DND-41 (cell line): ENCODE measurements at regions not wholly inside any gene's neighbourhood (a gene's known extent, or its start where the extent isn't known, plus 50 kb on each side); places are given as distances from the start of the nearest gene placed in this dataset.
"Not testable (repeated sequence)": the region's sequence is repeated elsewhere in the genome, so short reads cannot be mapped to it uniquely, and the experiment has no call there.

Experiments used
- ATAC-seq: fragments of 200-7000 bp; cut with Tn5 transposase; 3 replicates; pipeline ENCODE4 v1.9.1; 2021; ENCODE audit warnings: low read depth; ENCODE audit not compliant: insufficient read depth
- DNase-seq: peaks from one replicate; pipeline ENCODE4 v3.0.0-alpha.2; 2020
- H2AFZ ChIP-seq: 2 replicates; pipeline ENCODE4 v1.6.0; 2012; ENCODE audit warnings: low read depth, low read length
- H3K27ac ChIP-seq: 2 replicates; pipeline ENCODE4 v1.5.1; 2012; ENCODE audit warnings: low read length, inconsistent platforms
- H3K27me3 ChIP-seq: fragments of 200-600 bp; sonication (generic); 2 replicates; pipeline ENCODE4 v1.6.0; 2012; ENCODE audit warnings: low read length, mild to moderate bottlenecking, inconsistent platforms; ENCODE audit not compliant: insufficient read depth, poor library complexity
- H3K36me3 ChIP-seq: 2 replicates; pipeline ENCODE4 v1.5.1; 2012; ENCODE audit warnings: low read length, inconsistent platforms; ENCODE audit not compliant: insufficient read depth
- H3K4me1 ChIP-seq: 2 replicates; pipeline ENCODE4 v1.5.1; 2012; ENCODE audit warnings: mild to moderate bottlenecking, low read length; ENCODE audit not compliant: insufficient read depth
- H3K4me2 ChIP-seq: 2 replicates; pipeline ENCODE4 v1.6.0; 2012; ENCODE audit warnings: mild to moderate bottlenecking, moderate library complexity, low read length, inconsistent platforms; ENCODE audit not compliant: insufficient read depth
- H3K4me3 ChIP-seq, 2 experiments: fragments of 200-600 bp in 1 of 2; shearing (Covaris generic) in 1 of 2; 2 replicates each; pipeline ENCODE4 v1.5.1; 2012 to 2016; ENCODE audit warnings: inconsistent platforms in 2 of 2, low read length in 2 of 2, mild to moderate bottlenecking in 2 of 2, low read depth in 1 of 2, moderate library complexity in 1 of 2
- H3K79me2 ChIP-seq: 2 replicates; pipeline ENCODE4 v1.6.0; 2012; ENCODE audit warnings: low read length, inconsistent platforms; ENCODE audit not compliant: insufficient read depth
- H3K9ac ChIP-seq: 2 replicates; pipeline ENCODE4 v1.6.0; 2012; ENCODE audit warnings: low read depth, mild to moderate bottlenecking, inconsistent platforms, low read length, moderate library complexity
- H3K9me3 ChIP-seq: 2 replicates; pipeline ENCODE4 v1.5.1; 2012; ENCODE audit warnings: low read length, moderate library complexity, mild to moderate bottlenecking, inconsistent platforms; ENCODE audit not compliant: insufficient read depth, severe bottlenecking
- H4K20me1 ChIP-seq: 2 replicates; pipeline ENCODE4 v1.6.0; 2012; ENCODE audit warnings: low read length; ENCODE audit not compliant: insufficient read depth
- EZH2 ChIP-seq: IDR thresholded peaks from 3 replicates; pipeline ENCODE4 v1.6.1; 2012; ENCODE audit warnings: borderline replicate concordance, low read depth, mild to moderate bottlenecking, moderate library complexity, low read length, inconsistent platforms; ENCODE audit not compliant: severe bottlenecking
- TF ChIP-seq, protein P1 (sequence below): IDR thresholded peaks from 2 replicates; pipeline ENCODE4 v1.5.1; 2012; ENCODE audit warnings: borderline replicate concordance, low read length, moderate library complexity, mild to moderate bottlenecking; ENCODE audit not compliant: poor library complexity, severe bottlenecking; ENCODE audit errors: extremely low read depth

DNA sequence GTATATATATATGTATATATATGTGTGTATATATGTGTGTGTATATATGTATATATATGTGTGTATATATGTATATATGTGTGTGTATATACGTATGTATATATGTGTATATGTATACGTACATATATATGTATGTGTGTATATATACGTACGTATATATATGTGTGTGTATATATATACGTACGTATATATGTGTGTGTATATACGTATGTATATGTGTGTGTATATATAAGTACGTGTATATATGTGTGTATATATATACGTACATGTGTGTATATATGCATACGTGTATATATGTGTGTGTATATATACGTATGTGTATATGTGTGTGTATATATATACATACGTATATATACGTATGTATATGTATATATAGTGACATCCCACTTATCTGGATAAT lies 154.4 kb downstream of the CDRT15L2 start:
- ATAC-seq (no peak), DNase-seq (no peak)
- Histone ChIP-seq H3K27me3 (no peaks in the 10 kb centered on the region), H3K4me3 (no peak overlapping the region), H3K79me2 (no peaks in the 10 kb centered on the region), H3K9ac (no peak overlapping the region), H3K36me3 (no peaks in the 10 kb centered on the region), H3K9me3 (no peaks in the 10 kb centered on the region), H3K4me2 (no peak overlapping the region), H3K27ac (no peak overlapping the region), H3K4me1 (no peaks in the 10 kb centered on the region), H2AFZ (no peak overlapping the region), H4K20me1 (no peaks in the 10 kb centered on the region)
- TF ChIP-seq EZH2 = no peak
- TF ChIP-seq, protein P1, sequence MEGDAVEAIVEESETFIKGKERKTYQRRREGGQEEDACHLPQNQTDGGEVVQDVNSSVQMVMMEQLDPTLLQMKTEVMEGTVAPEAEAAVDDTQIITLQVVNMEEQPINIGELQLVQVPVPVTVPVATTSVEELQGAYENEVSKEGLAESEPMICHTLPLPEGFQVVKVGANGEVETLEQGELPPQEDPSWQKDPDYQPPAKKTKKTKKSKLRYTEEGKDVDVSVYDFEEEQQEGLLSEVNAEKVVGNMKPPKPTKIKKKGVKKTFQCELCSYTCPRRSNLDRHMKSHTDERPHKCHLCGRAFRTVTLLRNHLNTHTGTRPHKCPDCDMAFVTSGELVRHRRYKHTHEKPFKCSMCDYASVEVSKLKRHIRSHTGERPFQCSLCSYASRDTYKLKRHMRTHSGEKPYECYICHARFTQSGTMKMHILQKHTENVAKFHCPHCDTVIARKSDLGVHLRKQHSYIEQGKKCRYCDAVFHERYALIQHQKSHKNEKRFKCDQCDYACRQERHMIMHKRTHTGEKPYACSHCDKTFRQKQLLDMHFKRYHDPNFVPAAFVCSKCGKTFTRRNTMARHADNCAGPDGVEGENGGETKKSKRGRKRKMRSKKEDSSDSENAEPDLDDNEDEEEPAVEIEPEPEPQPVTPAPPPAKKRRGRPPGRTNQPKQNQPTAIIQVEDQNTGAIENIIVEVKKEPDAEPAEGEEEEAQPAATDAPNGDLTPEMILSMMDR = no peak

DNA sequence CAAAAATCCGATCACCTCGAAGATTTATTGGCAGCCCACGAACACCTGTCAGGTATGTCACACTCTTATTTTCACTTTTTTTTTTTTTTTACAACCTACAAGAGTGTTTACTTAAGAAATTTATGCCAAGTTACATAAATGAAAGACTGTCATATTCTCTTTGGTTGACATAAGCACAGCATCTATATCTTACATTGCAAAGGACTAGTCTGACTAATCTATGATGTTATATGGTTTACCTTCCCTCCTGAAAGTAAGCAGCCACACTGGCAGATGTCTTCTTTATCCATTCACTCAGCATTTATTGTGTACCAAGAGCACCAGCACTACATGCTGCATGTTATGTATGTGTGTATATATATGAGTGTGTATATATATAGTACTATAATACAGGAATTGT lies 156.3 kb downstream of the CDRT15L2 start:
- Histone ChIP-seq H3K9ac (no peak overlapping the region), H4K20me1 (no peaks in the 10 kb centered on the region), H3K27ac (no peak overlapping the region), H2AFZ (no peak overlapping the region), H3K4me1 (no peaks in the 10 kb centered on the region), H3K79me2 (no peaks in the 10 kb centered on the region), H3K27me3 (peaks cover 4% of the 10 kb centered on the region), H3K4me3 (no peak overlapping the region), H3K4me2 (no peak overlapping the region), H3K9me3 (no peaks in the 10 kb centered on the region), H3K36me3 (no peaks in the 10 kb centered on the region)
- TF ChIP-seq EZH2 = no peak
- TF ChIP-seq, protein P1 = no peak
- no peak for ATAC-seq
- DNase-seq = no peak

DNA sequence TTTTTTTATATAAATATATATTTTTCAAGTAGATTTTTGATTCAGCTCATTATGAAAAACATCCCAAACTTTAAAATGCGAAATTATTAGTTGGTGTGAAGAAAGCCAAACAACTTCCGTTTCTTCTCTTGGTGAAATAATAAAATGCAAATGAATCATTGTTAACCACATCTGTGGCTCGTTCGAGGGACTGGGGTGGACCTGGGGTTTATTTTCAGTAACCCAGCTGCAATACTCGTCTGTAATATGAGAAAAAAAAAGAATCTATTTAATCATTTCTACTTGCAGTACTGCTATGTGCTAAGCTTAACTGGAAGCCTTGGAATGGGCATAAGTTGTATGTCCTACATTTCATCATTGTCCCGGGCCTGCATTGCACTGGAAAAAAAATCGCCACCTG lies 158.1 kb downstream of the CDRT15L2 start:
- not testable (repeated sequence) for ATAC-seq, H3K9ac ChIP-seq

DNA sequence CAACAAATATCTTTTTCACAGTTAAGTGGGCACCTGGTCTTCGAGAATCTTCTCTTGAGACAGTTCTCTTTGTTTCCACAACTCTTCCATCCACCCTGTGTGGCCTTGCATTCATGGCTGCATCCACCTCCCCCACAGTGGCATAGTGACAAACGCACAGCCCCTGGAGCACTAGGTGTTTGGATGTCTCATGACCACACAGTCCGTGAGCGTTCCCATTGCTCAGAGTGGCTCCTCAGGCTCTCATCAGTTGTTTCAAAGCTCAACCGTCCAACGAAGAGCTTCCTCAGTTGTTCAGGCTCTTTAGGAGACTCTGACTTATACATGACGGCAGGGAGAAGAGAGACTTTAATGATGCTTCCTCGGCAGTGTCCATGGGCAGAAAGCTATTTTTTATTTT lies 191.6 kb downstream of the CDRT15L2 start:
- H4K20me1 ChIP-seq = no peaks in the 10 kb centered on the region
- DNase-seq = no peak
- TF ChIP-seq, protein P1 = no peak
- TF ChIP-seq EZH2 = no peak
- no peaks in the 10 kb centered on the region for H3K79me2 ChIP-seq
- H3K4me3 ChIP-seq = no peak overlapping the region
- H3K36me3 ChIP-seq = no peaks in the 10 kb centered on the region
- no peak overlapping the region for H2AFZ ChIP-seq
- no peak for ATAC-seq
- no peaks in the 10 kb centered on the region for H3K4me1 ChIP-seq
- no peak overlapping the region for H3K9ac ChIP-seq
- no peaks in the 10 kb centered on the region for H3K27me3 ChIP-seq
- no peaks in the 10 kb centered on the region for H3K9me3 ChIP-seq
- no peak overlapping the region for H3K27ac ChIP-seq
- no peak overlapping the region for H3K4me2 ChIP-seq

More for the DNA sequence above, 158.1 kb downstream of the CDRT15L2 start:
- DNase-seq, H3K4me3 ChIP-seq, H3K27ac ChIP-seq, H3K4me1 ChIP-seq, H3K27me3 ChIP-seq, H3K79me2 ChIP-seq, H3K4me2 ChIP-seq, H3K9me3 ChIP-seq, H2AFZ ChIP-seq, H3K36me3 ChIP-seq, H4K20me1 ChIP-seq: not testable (repeated sequence)
